ENCODE measurements at regions not wholly inside any gene's neighbourhood (a gene's known extent, or its start where the extent isn't known, plus 50 kb on each side); places are given as distances from the start of the nearest gene placed in this dataset.

DNA sequence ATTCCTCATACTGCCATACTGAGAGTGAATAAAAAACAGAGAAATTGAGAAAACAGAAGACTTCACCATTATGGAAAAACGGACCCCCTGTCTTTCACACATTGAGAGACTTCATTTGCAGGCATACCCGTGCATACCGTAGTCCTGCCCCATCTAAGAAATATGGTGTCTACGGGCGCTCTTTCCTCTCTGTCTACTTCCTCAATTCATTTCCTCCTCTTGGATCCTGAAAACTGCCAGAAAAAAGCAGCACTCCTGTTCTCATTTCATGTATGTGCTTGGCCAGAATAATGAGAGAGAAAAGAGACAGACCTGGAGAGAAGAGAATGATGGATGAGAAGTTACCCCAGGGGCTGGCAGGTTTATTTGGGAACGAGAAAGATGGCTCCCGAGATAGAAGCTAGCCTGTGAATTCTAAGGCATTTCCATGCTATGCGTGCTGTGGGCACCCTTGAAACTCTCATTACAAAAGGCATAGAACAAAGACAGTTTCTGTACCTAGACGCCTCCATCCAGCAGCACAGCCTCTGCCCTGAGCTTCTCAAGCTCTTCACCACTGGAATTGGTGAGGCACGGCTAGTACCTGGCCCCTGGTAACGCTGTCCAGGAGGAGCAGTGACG is 62.5 kb upstream of the EPHB3 start:
- DNase-seq (ENCODE audit: low read depth) = no peak
- H3K27me3 Mint-ChIP-seq (ENCODE audit: low read depth, unreplicated experiment) = peaks cover 21% of the 10 kb centered on the region
- H2AFZ ChIP-seq (ENCODE audit: low read depth, low read length) = no peak overlapping the region
- no peaks in the 10 kb centered on the region for H3K4me1 Mint-ChIP-seq (ENCODE audit: low read depth, unreplicated experiment)
- no peak overlapping the region for H3K9ac ChIP-seq (ENCODE audit: low read length)
- no peaks in the 10 kb centered on the region for H4K20me1 ChIP-seq (ENCODE audit: insufficient read depth, low read length)
- FAIRE-seq = no peak
- H3K4me2 ChIP-seq (ENCODE audit: low read length) = no peak overlapping the region
- H3K4me1 ChIP-seq (ENCODE audit: insufficient read depth, low read length) = no peaks in the 10 kb centered on the region
- H3K9me3 Mint-ChIP-seq (ENCODE audit: unreplicated experiment) = peaks cover 17% of the 10 kb centered on the region
- no peak overlapping the region for H3K4me3 Mint-ChIP-seq (ENCODE audit: unreplicated experiment)
- H3K36me3 ChIP-seq (ENCODE audit: insufficient read depth, low read length) = no peaks in the 10 kb centered on the region
- H3K4me3 ChIP-seq (ENCODE audit: insufficient read depth, low read depth, low read length) = no peak overlapping the region
- peaks cover 5% of the 10 kb centered on the region for H3K36me3 Mint-ChIP-seq (ENCODE audit: low read depth, unreplicated experiment)
- no peaks in the 10 kb centered on the region for H3K79me2 ChIP-seq (ENCODE audit: insufficient read depth, low read length)
- H3K9me3 ChIP-seq (ENCODE audit: insufficient read depth, low read depth, low read length) = peaks cover 10% of the 10 kb centered on the region
- H3K27ac ChIP-seq (ENCODE audit: low read depth, low read length) = no peak overlapping the region
- TF ChIP-seq CTCF (IDR thresholded peaks at IDR 0.05; ENCODE audit: insufficient read depth, low read depth, low read length) (no peak), EZH2 (IDR thresholded peaks at IDR 0.05; ENCODE audit: insufficient read depth, low read length) (no peak)
- H3K27me3 ChIP-seq (ENCODE audit: insufficient read depth, low read length) = peaks cover 24% of the 10 kb centered on the region
- no peak overlapping the region for H3K27ac Mint-ChIP-seq (ENCODE audit: unreplicated experiment)

DNA sequence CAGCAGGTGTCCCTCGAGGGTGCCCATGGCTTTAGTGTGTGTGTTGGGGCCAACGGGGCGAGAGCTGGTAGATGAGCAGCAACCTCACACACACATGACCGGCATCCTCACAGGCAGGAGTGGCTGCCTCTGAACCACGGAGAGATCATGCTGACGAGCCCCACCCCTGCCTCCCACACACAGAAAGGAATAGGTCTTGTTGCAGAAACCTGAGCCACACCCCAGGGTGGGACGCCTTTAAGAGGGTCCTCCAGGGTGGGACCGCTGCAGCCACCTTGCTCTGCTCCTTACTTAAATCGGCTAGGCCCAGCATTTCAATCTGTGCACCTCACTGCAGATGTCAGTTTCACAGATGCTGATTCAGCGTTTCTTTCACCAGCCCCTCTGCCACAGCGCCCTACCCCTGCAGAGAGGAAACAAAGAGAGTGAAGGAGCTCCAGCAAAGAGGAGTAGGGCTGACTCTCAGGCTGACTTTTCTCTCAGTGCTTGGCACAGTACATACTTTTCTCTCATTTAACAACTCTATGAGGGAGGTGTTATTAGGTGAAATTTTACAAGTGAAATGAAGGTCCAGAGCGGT is 61.2 kb upstream of the EPHB3 start:
- no peak overlapping the region for H2AFZ ChIP-seq (ENCODE audit: low read depth, low read length)

More for the DNA sequence above, 61.2 kb upstream of the EPHB3 start:
- Histone ChIP-seq H3K4me1 (ENCODE audit: insufficient read depth, low read length) (no peaks in the 10 kb centered on the region), H3K79me2 (ENCODE audit: insufficient read depth, low read length) (no peaks in the 10 kb centered on the region), H3K4me3 (ENCODE audit: insufficient read depth, low read depth, low read length) (no peak overlapping the region), H3K9ac (ENCODE audit: low read length) (no peak overlapping the region), H4K20me1 (ENCODE audit: insufficient read depth, low read length) (no peaks in the 10 kb centered on the region), H3K36me3 (ENCODE audit: insufficient read depth, low read length) (no peaks in the 10 kb centered on the region), H3K4me2 (ENCODE audit: low read length) (no peak overlapping the region), H3K9me3 (ENCODE audit: insufficient read depth, low read depth, low read length) (peaks cover 10% of the 10 kb centered on the region), H3K27me3 (ENCODE audit: insufficient read depth, low read length) (peaks cover 26% of the 10 kb centered on the region), H3K27ac (ENCODE audit: low read depth, low read length) (no peak overlapping the region)
- H3K4me3 Mint-ChIP-seq (ENCODE audit: unreplicated experiment) = no peak overlapping the region
- FAIRE-seq = no peak
- no peaks in the 10 kb centered on the region for H3K4me1 Mint-ChIP-seq (ENCODE audit: low read depth, unreplicated experiment)
- peaks cover 25% of the 10 kb centered on the region for H3K27me3 Mint-ChIP-seq (ENCODE audit: low read depth, unreplicated experiment)
- no peak for DNase-seq (ENCODE audit: low read depth)
- H3K27ac Mint-ChIP-seq (ENCODE audit: unreplicated experiment) = no peak overlapping the region
- TF ChIP-seq CTCF (IDR thresholded peaks at IDR 0.05; ENCODE audit: insufficient read depth, low read depth, low read length) = no peak
- no peak for TF ChIP-seq EZH2 (IDR thresholded peaks at IDR 0.05; ENCODE audit: insufficient read depth, low read length)
- peaks cover 5% of the 10 kb centered on the region for H3K36me3 Mint-ChIP-seq (ENCODE audit: low read depth, unreplicated experiment)
- H3K9me3 Mint-ChIP-seq (ENCODE audit: unreplicated experiment) = peaks cover 17% of the 10 kb centered on the region
